Mucosa of rectum (tissue), 2 donors: ENCODE measurements at regions not wholly inside any gene's neighbourhood (a gene's known extent, or its start where the extent isn't known, plus 50 kb on each side); places are given as distances from the start of the nearest gene placed in this dataset.
A peak's percentile ranks its signal among the peaks of the same experiment; 100 is the strongest.

Experiments
- H3K27ac ChIP-seq, 2 donors: one replicate each; pipeline ENCODE4 v1.7.0; 2013; ENCODE audit warnings: inconsistent platforms in 2 of 2, low read depth in 2 of 2, low read length in 2 of 2
- H3K27me3 ChIP-seq, 2 donors: one replicate each; pipeline ENCODE4 v1.7.0; 2013; ENCODE audit warnings: low read length in 2 of 2; ENCODE audit not compliant: control insufficient read depth in 2 of 2, insufficient read depth in 2 of 2
- H3K36me3 ChIP-seq, 2 donors: one replicate each; pipeline ENCODE4 v1.7.0; 2013; ENCODE audit warnings: low read length in 2 of 2; ENCODE audit not compliant: control insufficient read depth in 2 of 2, insufficient read depth in 2 of 2
- H3K4me1 ChIP-seq, 2 donors: one replicate each; pipeline ENCODE4 v1.7.0; 2013; ENCODE audit warnings: low read length in 2 of 2, mild to moderate bottlenecking in 1 of 2; ENCODE audit not compliant: control insufficient read depth in 2 of 2, insufficient read depth in 2 of 2
- H3K4me3 ChIP-seq, 2 donors: one replicate each; pipeline ENCODE4 v1.7.0; 2013; ENCODE audit warnings: low read length in 2 of 2
- H3K9ac ChIP-seq, 2 donors: one replicate each; pipeline ENCODE4 v1.7.0; 2013; ENCODE audit warnings: low read length in 2 of 2, low read depth in 1 of 2, mild to moderate bottlenecking in 1 of 2
- H3K9me3 ChIP-seq, 2 donors: one replicate each; pipeline ENCODE4 v1.7.0; 2013; ENCODE audit warnings: low read length in 2 of 2; ENCODE audit not compliant: control insufficient read depth in 2 of 2
- donor health status: healthy.
- donor health status: Normal muscosa, but diverticular disease.

DNA sequence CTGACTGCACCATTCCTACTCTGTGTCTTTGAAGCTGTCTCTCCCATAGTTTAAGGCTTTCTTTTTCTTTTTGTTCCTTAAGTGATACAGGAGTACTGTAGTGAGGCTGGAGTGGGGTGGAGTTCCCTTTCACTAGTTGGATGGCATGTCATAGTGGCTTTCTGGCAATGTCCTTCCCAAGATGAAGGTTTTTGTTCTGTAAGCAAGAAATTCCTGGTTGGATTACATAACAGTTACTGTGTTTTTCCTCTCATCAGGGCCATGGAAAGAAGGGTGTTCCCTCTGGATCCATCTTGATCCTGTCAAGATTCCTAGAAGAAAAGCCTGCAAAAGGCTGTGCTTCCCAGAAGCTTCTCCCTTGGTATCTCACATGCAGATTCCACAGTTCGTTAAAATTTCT, 84.2 kb downstream of the ACKR3 start:
- Histone ChIP-seq H3K4me3 (no peak overlapping the region), H3K9me3 (no peaks in the 10 kb centered on the region), H3K27ac (no peak overlapping the region), H3K36me3 (no peaks in the 10 kb centered on the region), H3K9ac (no peak overlapping the region), H3K27me3 (no peaks in the 10 kb centered on the region), H3K4me1 (no peaks in the 10 kb centered on the region)

DNA sequence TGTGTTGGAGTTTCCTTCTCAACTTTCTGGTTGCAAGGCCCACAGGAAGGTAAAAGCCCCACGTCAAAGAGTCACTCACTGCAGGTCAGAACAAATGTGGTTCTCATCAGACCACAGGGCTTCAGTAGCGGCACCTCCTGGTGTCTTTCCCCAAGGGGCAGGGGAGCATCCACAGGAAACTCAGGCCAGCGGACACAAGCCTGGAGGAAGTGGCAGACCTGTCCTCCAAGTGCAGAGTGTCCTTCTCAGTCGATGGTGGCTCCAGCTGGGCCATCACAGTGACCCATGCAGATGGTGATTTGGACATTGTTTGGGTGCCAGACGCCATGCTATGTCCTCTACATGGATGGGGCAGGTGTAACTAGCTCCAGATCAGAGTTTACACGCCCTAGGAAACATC, 84.9 kb downstream of the ACKR3 start:
- no peak overlapping the region for H3K9ac ChIP-seq
- no peak overlapping the region for H3K4me3 ChIP-seq
- H3K27me3 ChIP-seq, result no peaks in the 10 kb centered on the region
- no peaks in the 10 kb centered on the region for H3K36me3 ChIP-seq
- H3K4me1 ChIP-seq, result no peaks in the 10 kb centered on the region
- no peak overlapping the region for H3K27ac ChIP-seq
- no peaks in the 10 kb centered on the region for H3K9me3 ChIP-seq

DNA sequence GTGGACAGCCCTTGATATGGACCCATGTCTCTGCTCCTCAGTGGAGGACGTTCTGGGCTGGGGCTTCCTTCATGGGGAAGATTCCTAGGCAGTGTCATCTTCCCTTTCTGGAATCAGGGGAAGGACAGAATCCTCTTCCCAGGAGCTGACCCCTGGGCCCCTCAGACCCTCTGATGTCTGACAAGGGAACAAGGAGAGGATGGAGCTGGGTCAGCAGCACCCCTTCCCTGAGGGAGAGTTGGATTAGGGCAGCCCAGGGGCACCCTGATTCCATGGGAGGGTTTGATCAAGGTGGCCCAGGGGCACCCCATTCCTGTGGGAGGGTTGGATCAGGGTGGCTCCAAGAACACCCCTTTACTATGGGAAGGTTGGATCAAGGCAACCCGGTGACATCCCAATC, 86.5 kb downstream of the ACKR3 start:
- Histone ChIP-seq H3K9me3 (no peaks in the 10 kb centered on the region), H3K27me3 (no peaks in the 10 kb centered on the region), H3K36me3 (no peaks in the 10 kb centered on the region), H3K4me1 (no peaks in the 10 kb centered on the region), H3K9ac (no peak overlapping the region), H3K27ac (no peak overlapping the region), H3K4me3 (no peak overlapping the region)

DNA sequence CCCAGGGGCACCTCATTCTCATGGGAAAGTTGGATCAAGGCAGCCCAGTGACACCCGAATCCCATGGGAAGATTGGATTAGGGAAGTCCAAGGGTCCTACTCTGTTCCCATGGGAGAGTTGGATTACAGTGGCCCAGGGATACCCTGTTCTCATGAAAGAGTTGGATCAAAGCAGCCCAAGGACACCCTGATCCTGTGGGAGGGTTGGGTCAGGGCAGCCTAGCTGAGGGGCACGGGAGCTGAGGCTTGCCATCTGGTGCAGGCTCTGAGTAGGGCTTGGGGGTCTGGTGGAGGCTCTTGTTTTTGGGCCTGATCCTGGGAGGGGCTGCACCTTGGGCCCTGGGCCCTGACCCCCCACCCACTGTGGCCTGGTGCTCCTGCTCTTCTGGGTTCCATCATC, 87.1 kb downstream of the ACKR3 start:
- Histone ChIP-seq H3K9me3 (no peaks in the 10 kb centered on the region), H3K9ac (no peak overlapping the region), H3K27ac (no peak overlapping the region), H3K4me3 (no peak overlapping the region), H3K27me3 (no peaks in the 10 kb centered on the region), H3K36me3 (no peaks in the 10 kb centered on the region), H3K4me1 (no peaks in the 10 kb centered on the region)

DNA sequence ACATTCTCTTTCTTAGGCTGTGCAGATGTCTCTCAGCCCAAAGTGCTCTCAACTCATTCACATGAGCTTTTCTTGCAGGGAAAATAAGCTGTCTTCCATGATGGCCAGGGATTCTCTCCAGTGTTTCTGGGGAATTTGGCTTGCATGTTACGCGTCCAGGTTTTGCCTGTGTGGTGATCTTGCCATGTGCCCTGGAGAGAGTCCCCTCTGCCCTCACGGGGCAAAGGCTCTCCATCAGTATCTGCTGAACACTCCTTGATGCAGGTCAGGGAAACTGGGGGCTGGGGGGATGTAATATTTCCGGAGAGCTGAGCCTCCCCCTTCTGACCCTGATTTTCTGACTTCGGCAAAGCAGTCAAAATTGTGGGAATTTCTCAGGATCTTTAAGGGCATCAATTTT, 87.6 kb downstream of the ACKR3 start:
- H3K4me3 ChIP-seq, result no peak overlapping the region
- H3K27me3 ChIP-seq, result no peaks in the 10 kb centered on the region

DNA sequence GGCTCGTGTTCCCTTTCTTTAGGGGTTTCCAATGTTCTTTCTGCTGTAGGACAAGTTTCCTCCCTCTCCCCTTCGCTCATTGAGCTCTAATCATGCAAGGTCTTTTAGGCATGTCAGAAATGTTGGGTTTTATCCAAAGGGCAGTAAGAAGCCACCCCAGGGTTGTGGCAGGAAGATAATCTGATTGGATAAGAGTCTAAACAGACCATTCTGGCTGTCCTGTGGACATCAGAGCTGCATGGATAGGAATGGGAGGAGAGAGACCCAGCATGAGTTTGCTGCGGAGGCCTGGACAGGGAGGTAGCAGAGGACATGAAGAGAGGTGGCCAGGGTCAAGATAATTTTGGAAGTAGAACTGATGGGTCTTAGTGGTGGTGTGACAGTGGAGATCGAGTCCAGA, 88.2 kb downstream of the ACKR3 start:
- Histone ChIP-seq H3K27me3 (no peaks in the 10 kb centered on the region), H3K9ac (no peak overlapping the region), H3K9me3 (no peaks in the 10 kb centered on the region), H3K4me3 (no peak overlapping the region), H3K4me1 (no peaks in the 10 kb centered on the region), H3K36me3 (no peaks in the 10 kb centered on the region), H3K27ac (no peak overlapping the region)

More for the DNA sequence above, 87.6 kb downstream of the ACKR3 start:
- Histone ChIP-seq H3K36me3 (no peaks in the 10 kb centered on the region), H3K4me1 (no peaks in the 10 kb centered on the region), H3K9ac (no peak overlapping the region), H3K27ac (no peak overlapping the region), H3K9me3 (no peaks in the 10 kb centered on the region)

DNA sequence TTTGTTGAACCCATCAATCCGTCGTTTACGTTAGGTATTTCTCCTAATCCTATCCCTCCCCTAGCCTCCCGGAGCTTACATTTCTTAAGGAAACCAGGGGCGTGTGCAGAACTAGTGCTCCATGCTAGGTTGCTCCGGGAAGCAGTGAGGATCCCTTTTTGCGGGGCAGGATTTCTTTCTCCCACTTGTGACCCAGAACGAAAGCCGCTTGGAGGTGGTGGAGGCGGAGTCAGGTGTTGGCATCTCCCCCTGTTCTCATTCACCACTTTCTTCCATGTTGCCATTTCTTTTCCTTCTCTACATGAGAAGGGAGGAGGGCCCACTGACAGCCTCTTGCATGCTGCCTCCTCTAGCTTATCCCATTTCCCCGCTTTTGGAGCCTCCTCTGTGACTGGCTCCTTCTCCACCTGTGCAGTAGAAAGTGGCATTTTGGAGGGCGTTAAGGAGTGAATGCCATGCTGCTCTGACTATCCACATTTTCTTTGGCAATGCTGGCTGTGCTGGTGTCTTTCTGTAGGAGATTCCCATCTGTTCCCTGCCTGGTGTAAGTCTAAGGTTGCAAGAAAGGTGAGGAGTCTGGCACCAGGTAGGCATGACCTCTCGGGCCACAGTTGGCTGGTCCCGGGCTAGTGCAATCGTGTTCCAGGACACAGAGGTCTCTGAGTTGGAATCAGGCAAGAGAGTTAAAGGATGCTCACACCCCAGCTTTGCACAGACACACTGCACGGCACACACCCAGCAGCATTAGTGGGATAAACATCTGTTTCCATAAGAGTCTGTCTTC, 89.5 kb downstream of the ACKR3 start:
- Histone ChIP-seq H3K4me3 (no peak overlapping the region), H3K27me3 (no peaks in the 10 kb centered on the region), H3K27ac (no peak overlapping the region), H3K4me1 (peaks cover 0 to 3% of the 10 kb centered on the region in 2 donors), H3K9ac (no peak overlapping the region), H3K36me3 (no peaks in the 10 kb centered on the region), H3K9me3 (no peaks in the 10 kb centered on the region)

DNA sequence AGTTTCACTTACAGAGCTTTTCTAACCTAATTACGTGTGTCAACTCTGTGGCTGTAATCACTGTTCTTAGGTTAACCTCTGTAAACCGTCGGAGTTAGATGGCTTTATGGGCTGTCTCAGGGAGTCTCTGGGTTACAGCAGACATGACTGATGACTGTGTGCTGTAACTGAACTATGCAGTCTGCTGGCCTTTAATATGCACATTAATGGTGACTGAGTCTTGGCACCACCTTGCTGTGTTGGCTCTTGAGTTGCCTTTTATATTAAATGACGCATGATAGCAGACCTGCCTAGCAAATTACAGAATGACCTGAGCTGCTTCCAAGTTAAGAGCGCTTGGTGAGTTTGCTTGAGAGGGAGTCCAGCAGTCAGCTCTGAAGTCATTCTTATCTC, 90.1 kb downstream of the ACKR3 start:
- no peaks in the 10 kb centered on the region for H3K9me3 ChIP-seq
- H3K4me3 ChIP-seq, result no peak overlapping the region
- no peak overlapping the region for H3K9ac ChIP-seq
- H3K27me3 ChIP-seq, result no peaks in the 10 kb centered on the region
- H3K4me1 ChIP-seq, result peaks cover 0 to 3% of the 10 kb centered on the region in 2 donors
- H3K36me3 ChIP-seq, result no peaks in the 10 kb centered on the region
- no peak overlapping the region for H3K27ac ChIP-seq

DNA sequence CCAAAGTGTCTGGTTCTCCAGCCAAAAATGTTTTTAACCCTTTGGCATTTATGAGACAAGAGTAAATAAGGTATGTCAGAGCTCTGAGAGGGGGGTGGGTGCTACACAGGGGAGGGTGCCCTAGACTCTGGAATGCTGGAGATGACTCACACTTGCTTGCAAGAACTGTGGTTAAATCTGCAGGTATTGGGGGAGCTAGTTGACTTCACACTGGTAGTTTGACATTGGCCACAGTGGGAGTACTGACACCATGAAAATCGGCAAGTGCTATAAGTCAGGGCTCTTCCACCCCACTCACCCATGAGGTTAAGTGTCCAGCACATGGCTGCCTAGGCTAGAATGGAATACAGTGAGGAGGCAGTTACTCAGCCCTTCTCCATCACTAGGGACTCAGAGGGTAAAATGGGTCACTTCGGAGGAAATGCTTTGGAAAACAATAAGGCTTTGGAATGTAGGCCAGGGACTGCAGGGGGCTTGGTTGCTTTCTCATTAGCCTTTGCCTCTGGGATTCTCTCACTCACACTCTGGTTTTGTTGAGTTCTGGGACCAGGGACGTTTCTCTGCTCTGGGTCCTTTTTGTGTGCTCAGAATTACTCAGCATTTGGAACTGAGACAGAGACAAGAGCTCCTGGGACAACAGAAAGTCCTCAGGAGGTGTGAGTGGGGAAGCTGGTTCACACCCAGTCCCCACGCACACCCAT, 91.6 kb downstream of the ACKR3 start:
- Histone ChIP-seq H3K9ac (no peak overlapping the region), H3K27ac (peak overlapping the region; percentile 30 to 45), H3K9me3 (no peaks in the 10 kb centered on the region), H3K4me3 (no peak overlapping the region), H3K27me3 (no peaks in the 10 kb centered on the region), H3K36me3 (no peaks in the 10 kb centered on the region), H3K4me1 (peaks cover 0 to 3% of the 10 kb centered on the region in 2 donors)

DNA sequence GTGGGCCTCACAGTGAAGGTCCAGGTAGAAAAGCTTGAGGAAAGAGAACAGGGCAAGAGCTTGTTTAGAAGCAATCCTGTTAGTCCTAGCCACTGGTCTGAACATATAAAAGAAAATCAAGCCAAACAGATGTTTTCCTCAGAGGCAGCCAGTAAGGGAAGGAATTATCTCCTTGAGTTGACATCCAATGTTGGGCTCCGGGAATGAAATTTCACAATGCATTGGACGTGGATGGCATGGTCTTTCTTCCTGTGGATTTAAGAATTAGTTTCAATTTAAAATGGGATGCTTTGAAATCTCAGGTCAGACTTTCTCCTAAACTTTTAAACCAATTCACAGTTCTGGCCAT, 92.1 kb downstream of the ACKR3 start:
- Histone ChIP-seq H3K27ac (peak overlapping the region; percentile 30 to 45), H3K36me3 (no peaks in the 10 kb centered on the region), H3K9ac (no peak overlapping the region), H3K27me3 (no peaks in the 10 kb centered on the region), H3K4me3 (no peak overlapping the region), H3K9me3 (no peaks in the 10 kb centered on the region), H3K4me1 (peaks cover 0 to 3% of the 10 kb centered on the region in 2 donors)
